Ovary (tissue), 7 donors: ENCODE measurements at regions not wholly inside any gene's neighbourhood (a gene's known extent, or its start where the extent isn't known, plus 50 kb on each side); places are given as distances from the start of the nearest gene placed in this dataset.
"Not testable (repeated sequence)": the region's sequence is repeated elsewhere in the genome, so short reads cannot be mapped to it uniquely, and the experiment has no call there.

Source experiments
- DNase-seq, 5 donors: peaks; one replicate each; pipeline ENCODE4 v3.0.0-alpha.2; 2019 to 2020
- H3K27ac ChIP-seq, 2 donors: fragments of 200-600 bp; one replicate each; pipeline versions ENCODE4 v1.5.1 to v1.8.0; 2019 to 2022
- H3K27me3 ChIP-seq: fragments of 200-600 bp; one replicate; pipeline ENCODE4 v1.8.0; 2022
- H3K36me3 ChIP-seq: fragments of 200-600 bp; sonication (generic); one replicate; pipeline ENCODE4 v1.5.1; 2019
- H3K4me1 ChIP-seq: one replicate; pipeline ENCODE4 v1.8.1; 2013; ENCODE audit warnings: mild to moderate bottlenecking, moderate library complexity; ENCODE audit not compliant: insufficient read depth
- H3K4me3 ChIP-seq: fragments of 200-600 bp; sonication (generic); one replicate; pipeline ENCODE4 v1.5.1; 2017
- H3K9me3 ChIP-seq, 2 donors: fragments of 200-600 bp in 1 of 2; sonication (generic) in 1 of 2; one replicate each; pipeline versions ENCODE4 v1.5.1 to v1.8.1; 2013 to 2019; ENCODE audit warnings: mild to moderate bottlenecking in 1 of 2, moderate library complexity in 1 of 2
- EP300 ChIP-seq: sonication (generic); formaldehyde crosslinking; IDR thresholded peaks from one replicate; pipeline ENCODE4 v1.6.1; 2017; ENCODE audit warnings: antibody characterized with exemption
- POLR2A ChIP-seq: fragments of 450-650 bp; IDR thresholded peaks from one replicate; pipeline ENCODE4 v1.6.1; 2017; ENCODE audit warnings: antibody characterized with exemption, mild to moderate bottlenecking, moderate library complexity
- WGBS, 3 donors: extraction: QIAGEN DNeasy Blood & Tissue Kit in 1 of 3; methylation state at CpG; one replicate each; pipeline versions ENCODE4 v1.1.5 to v1.1.7; 2013 to 2017; 5-methylcytosine and 5-hydroxymethylcytosine counted together
- intact Hi-C, 4 donors: fragments of 100-400 bp; cut with DNase I; formaldehyde crosslinking; loops; one replicate each; pipeline versions ENCODE4 v1.11.0 to v1.15.1; 2022 to 2023
- TF ChIP-seq, protein P1 (sequence below), 3 donors: fragments of 450-650 bp in 2 of 3; fragments of 200-600 bp in 1 of 3; IDR thresholded peaks; one replicate each; pipeline versions ENCODE4 v1.5.1 to v1.8.0; 2016 to 2022; ENCODE audit warnings: antibody characterized with exemption in 3 of 3, mild to moderate bottlenecking in 1 of 3
- donor health status: DM: no; HTN: no; CAD: no; lungs with moderate emphysema.
- donor health status: DM: no; HTN: no; CAD: no.
- donor health status: Bipolar disorder and iron deficiency.
- donor health status: DM: no; HTN: no; CAD: no.
- donor health status: DM: yes; HTN: yes; CAD: no.

GRCh38 chr4:180336494-180337090, 1906.6 kb upstream of the TENM3 start:
- Histone ChIP-seq H3K4me1 (no peaks in the 10 kb centered on the region), H3K36me3 (no peaks in the 10 kb centered on the region), H3K27me3 (no peaks in the 10 kb centered on the region), H3K27ac (no peak overlapping the region), H3K4me3 (no peak overlapping the region), H3K9me3 (no peaks in the 10 kb centered on the region)
- TF ChIP-seq, protein P1, sequence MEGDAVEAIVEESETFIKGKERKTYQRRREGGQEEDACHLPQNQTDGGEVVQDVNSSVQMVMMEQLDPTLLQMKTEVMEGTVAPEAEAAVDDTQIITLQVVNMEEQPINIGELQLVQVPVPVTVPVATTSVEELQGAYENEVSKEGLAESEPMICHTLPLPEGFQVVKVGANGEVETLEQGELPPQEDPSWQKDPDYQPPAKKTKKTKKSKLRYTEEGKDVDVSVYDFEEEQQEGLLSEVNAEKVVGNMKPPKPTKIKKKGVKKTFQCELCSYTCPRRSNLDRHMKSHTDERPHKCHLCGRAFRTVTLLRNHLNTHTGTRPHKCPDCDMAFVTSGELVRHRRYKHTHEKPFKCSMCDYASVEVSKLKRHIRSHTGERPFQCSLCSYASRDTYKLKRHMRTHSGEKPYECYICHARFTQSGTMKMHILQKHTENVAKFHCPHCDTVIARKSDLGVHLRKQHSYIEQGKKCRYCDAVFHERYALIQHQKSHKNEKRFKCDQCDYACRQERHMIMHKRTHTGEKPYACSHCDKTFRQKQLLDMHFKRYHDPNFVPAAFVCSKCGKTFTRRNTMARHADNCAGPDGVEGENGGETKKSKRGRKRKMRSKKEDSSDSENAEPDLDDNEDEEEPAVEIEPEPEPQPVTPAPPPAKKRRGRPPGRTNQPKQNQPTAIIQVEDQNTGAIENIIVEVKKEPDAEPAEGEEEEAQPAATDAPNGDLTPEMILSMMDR (IDR thresholded peaks at IDR 0.05): no peak
- TF ChIP-seq EP300 (no peak), POLR2A (no peak)
- DNase-seq: no peak
- 0 to 90% (median 0%) methylated on average over 1 of the region's 1 CpG for WGBS, 3 donors
- intact Hi-C loops: no loop called here

- no peak for DNase-seq
- H3K9me3 ChIP-seq: no peaks in the 10 kb centered on the region
- H3K36me3 ChIP-seq: no peaks in the 10 kb centered on the region
- H3K4me1 ChIP-seq: no peaks in the 10 kb centered on the region
- WGBS, 3 donors: 84 to 89% (median 85%) methylated on average over 5 of the region's 5 CpGs
- H3K4me3 ChIP-seq: no peak overlapping the region
- no peak overlapping the region for H3K27ac ChIP-seq
- TF ChIP-seq, protein P1 (IDR thresholded peaks at IDR 0.05): no peak
- TF ChIP-seq POLR2A (no peak), EP300 (no peak)
- intact Hi-C loops: no loop called here
- H3K27me3 ChIP-seq: no peaks in the 10 kb centered on the region
Measured at GRCh38 chr4:180341926-180342325, 1901.3 kb upstream of the TENM3 start.

DNA sequence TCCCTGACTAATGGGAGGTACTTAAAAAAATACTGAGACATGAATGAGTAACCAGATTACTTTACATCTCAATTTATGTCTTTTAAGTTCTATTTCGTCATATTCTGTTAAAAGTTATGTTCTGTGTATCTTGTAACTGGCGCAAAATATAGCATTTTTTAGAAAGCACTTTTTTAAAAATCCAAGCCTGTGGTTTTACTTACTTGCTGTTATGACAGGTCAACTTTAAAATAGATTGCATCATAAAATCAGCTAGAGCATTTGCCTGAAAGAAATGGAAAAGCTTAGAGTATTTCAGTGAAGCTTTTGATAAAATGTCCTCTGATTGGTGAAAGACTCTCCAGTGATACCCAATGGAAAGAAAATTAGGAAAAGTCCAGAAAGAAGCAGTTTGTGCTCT, 1892.3 kb upstream of the TENM3 start:
- Histone ChIP-seq H3K27ac (no peak overlapping the region), H3K27me3 (no peaks in the 10 kb centered on the region), H3K4me1 (no peaks in the 10 kb centered on the region), H3K4me3 (no peak overlapping the region), H3K9me3 (no peaks in the 10 kb centered on the region), H3K36me3 (no peaks in the 10 kb centered on the region)
- intact Hi-C loops: no loop called here
- 71 to 87% (median 79%) methylated on average over 2 of the region's 2 CpGs for WGBS, 3 donors
- DNase-seq: no peak
- TF ChIP-seq, protein P1 (IDR thresholded peaks at IDR 0.05): no peak
- no peak for TF ChIP-seq EP300
- no peak for TF ChIP-seq POLR2A

DNA sequence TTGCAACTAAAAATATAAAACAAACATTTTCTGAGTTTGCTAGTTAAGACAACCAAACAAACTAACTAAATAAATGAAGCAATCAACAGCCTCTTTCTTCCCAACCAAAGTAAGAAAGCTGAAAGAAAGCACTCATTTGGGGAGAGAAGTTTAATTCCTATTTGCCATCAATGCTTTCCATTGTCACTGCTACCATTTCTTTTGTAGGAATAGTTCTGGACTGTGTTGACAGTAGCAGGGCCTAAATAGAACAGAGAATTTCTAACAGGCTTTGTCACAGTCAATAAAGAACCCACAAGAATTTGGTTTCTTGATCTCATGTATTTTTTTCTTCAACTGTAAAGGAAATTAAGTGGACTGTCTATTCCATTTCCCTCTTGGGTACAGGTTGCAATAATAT, 1886.4 kb upstream of the TENM3 start:
- TF ChIP-seq POLR2A: no peak
- TF ChIP-seq EP300: no peak
- TF ChIP-seq, protein P1 (IDR thresholded peaks at IDR 0.05): no peak
- Histone ChIP-seq H3K4me1 (no peaks in the 10 kb centered on the region), H3K36me3 (no peaks in the 10 kb centered on the region), H3K9me3 (no peaks in the 10 kb centered on the region), H3K27me3 (no peaks in the 10 kb centered on the region), H3K4me3 (no peak overlapping the region), H3K27ac (no peak overlapping the region)
- intact Hi-C loops: no loop called here
- DNase-seq: no peak

- 82 to 84% (median 82%) methylated on average over 4 of the region's 4 CpGs for WGBS, 3 donors
- H3K4me1 ChIP-seq, H3K27me3 ChIP-seq, H3K4me3 ChIP-seq, DNase-seq, H3K36me3 ChIP-seq, H3K9me3 ChIP-seq, H3K27ac ChIP-seq, intact Hi-C loops: not testable (repeated sequence)
Measured at GRCh38 chr4:180360113-180360512, 1883.1 kb upstream of the TENM3 start.
